Activated B cell treated with CpG ODN at 0.5 μM for 24 hours (primary cell): ENCODE measurements at regions not wholly inside any gene's neighbourhood (a gene's known extent, or its start where the extent isn't known, plus 50 kb on each side); places are given as distances from the start of the nearest gene placed in this dataset.

Source experiments
- ATAC-seq: fragments of 200-7000 bp; cut with Tn5 transposase; one replicate; pipeline ENCODE4 v1.10.0; 2021; ENCODE audit warnings: low read depth, mild to moderate bottlenecking, moderate library complexity
- CTCF ChIA-PET: fragments of 350-600 bp; sonication (Branson Sonifier 250); formaldehyde crosslinking; loops from one replicate; lab custom pipeline; 2021; ENCODE audit warnings: antibody characterized with exemption; lab: Charles Lee
- POLR2A ChIA-PET: fragments of 350-600 bp; sonication (Branson Sonifier 250); formaldehyde crosslinking; loops from one replicate; lab custom pipeline; 2021; ENCODE audit warnings: antibody characterized with exemption; lab: Charles Lee
- DNase-seq: peaks from one replicate; pipeline ENCODE4 v3.0.0; 2022
- H3K27ac Mint-ChIP-seq: one replicate; pipeline ENCODE4 v1.8.0; 2020; ENCODE audit warnings: mixed read lengths
- H3K27me3 Mint-ChIP-seq: one replicate; pipeline ENCODE4 v1.8.0; 2021; ENCODE audit warnings: mixed read lengths
- H3K36me3 Mint-ChIP-seq: one replicate; pipeline ENCODE4 v1.8.0; 2021; ENCODE audit warnings: low read depth, mixed read lengths
- H3K4me1 Mint-ChIP-seq: one replicate; pipeline ENCODE4 v1.8.0; 2021; ENCODE audit warnings: mixed read lengths
- H3K4me3 Mint-ChIP-seq: one replicate; pipeline ENCODE4 v1.8.0; 2020; ENCODE audit warnings: mild to moderate bottlenecking, mixed read lengths
- H3K9me3 Mint-ChIP-seq: one replicate; pipeline ENCODE4 v1.8.0; 2020; ENCODE audit warnings: mixed read lengths
- CTCF ChIP-seq: fragments of 200-600 bp; IDR thresholded peaks from one replicate; pipeline ENCODE4 v1.8.0; 2022; ENCODE audit warnings: antibody characterized with exemption, mild to moderate bottlenecking
- intact Hi-C: fragments of 100-400 bp; cut with micrococcal nuclease; formaldehyde crosslinking; loops from one replicate; pipeline ENCODE4 v1.15.1; 2024

- ChIA-PET CTCF (interaction anchor here (0.9 kb wide), 1 partner anchor 9 kb away, joined by 4 read pairs; no protein-coding TSS in a partner anchor), POLR2A (no interaction called here)
- Mint-ChIP-seq H3K9me3 (no peaks in the 10 kb centered on the region), H3K36me3 (peaks cover 36% of the 10 kb centered on the region), H3K4me1 (peaks cover 6% of the 10 kb centered on the region), H3K4me3 (no peak overlapping the region), H3K27ac (no peak overlapping the region), H3K27me3 (no peaks in the 10 kb centered on the region)
- ATAC-seq, result no peak
- no peak for TF ChIP-seq CTCF
- intact Hi-C loops, result no loop called here
- no peak for DNase-seq
Observed at GRCh38 chr17:64787255-64787920, 125.3 kb upstream of the SMURF2 start.

GRCh38 chr17:64786337-64786736, 124.2 kb upstream of the SMURF2 start:
- no peak for TF ChIP-seq CTCF
- DNase-seq (no peak), ATAC-seq (no peak)
- POLR2A ChIA-PET, result no interaction called here
- H3K9me3 Mint-ChIP-seq, result no peaks in the 10 kb centered on the region
- no peak overlapping the region for H3K4me3 Mint-ChIP-seq
- CTCF ChIA-PET, result no interaction called here
- peaks cover 11% of the 10 kb centered on the region for H3K4me1 Mint-ChIP-seq
- no peaks in the 10 kb centered on the region for H3K27me3 Mint-ChIP-seq
- no peak overlapping the region for H3K27ac Mint-ChIP-seq
- intact Hi-C loops, result no loop called here
- H3K36me3 Mint-ChIP-seq, result peaks cover 30% of the 10 kb centered on the region

- CTCF ChIA-PET, result no interaction called here
- H3K4me3 Mint-ChIP-seq, result no peak overlapping the region
- ATAC-seq, result no peak
Observed at GRCh38 chr17:64785011-64785421, 122.9 kb upstream of the SMURF2 start.

GRCh38 chr17:64784353-64785010, 122.4 kb upstream of the SMURF2 start:
- H3K27ac Mint-ChIP-seq, result no peak overlapping the region
- no peak for ATAC-seq
- H3K36me3 Mint-ChIP-seq, result peaks cover 25% of the 10 kb centered on the region
- no peak for TF ChIP-seq CTCF
- H3K9me3 Mint-ChIP-seq, result no peaks in the 10 kb centered on the region
- ChIA-PET CTCF (no interaction called here), POLR2A (no interaction called here)
- intact Hi-C loops, result no loop called here
- no peak for DNase-seq
- no peaks in the 10 kb centered on the region for H3K27me3 Mint-ChIP-seq
- no peak overlapping the region for H3K4me3 Mint-ChIP-seq
- H3K4me1 Mint-ChIP-seq, result peaks cover 21% of the 10 kb centered on the region

More at GRCh38 chr17:64785011-64785421, 122.9 kb upstream of the SMURF2 start:
- Mint-ChIP-seq H3K9me3 (no peaks in the 10 kb centered on the region), H3K27me3 (no peaks in the 10 kb centered on the region), H3K36me3 (peaks cover 25% of the 10 kb centered on the region), H3K4me1 (peaks cover 16% of the 10 kb centered on the region), H3K27ac (no peak overlapping the region)
- TF ChIP-seq CTCF, result no peak
- intact Hi-C loops, result no loop called here
- no peak for DNase-seq
- POLR2A ChIA-PET, result no interaction called here

- no peak overlapping the region for H3K27ac Mint-ChIP-seq
- ATAC-seq (no peak), DNase-seq (no peak)
- intact Hi-C loops, result no loop called here
- H3K27me3 Mint-ChIP-seq, result peaks cover 2% of the 10 kb centered on the region
- ChIA-PET POLR2A (no interaction called here), CTCF (no interaction called here)
- H3K4me3 Mint-ChIP-seq, result no peak overlapping the region
- no peak for TF ChIP-seq CTCF
- peaks cover 24% of the 10 kb centered on the region for H3K36me3 Mint-ChIP-seq
- no peaks in the 10 kb centered on the region for H3K9me3 Mint-ChIP-seq
- H3K4me1 Mint-ChIP-seq, result peaks cover 25% of the 10 kb centered on the region
Observed at GRCh38 chr17:64783556-64784352, 121.6 kb upstream of the SMURF2 start.
